HG03108 (cell line): ENCODE measurements at regions not wholly inside any gene's neighbourhood (a gene's known extent, or its start where the extent isn't known, plus 50 kb on each side); places are given as distances from the start of the nearest gene placed in this dataset.

Source experiments
- ATAC-seq: cut with Tn5 transposase; IDR thresholded peaks from one replicate; pipeline ENCODE4 v1.9.1; 2021; ENCODE audit warnings: moderate library complexity; ENCODE audit not compliant: unreplicated experiment

- ATAC-seq: no peak
Measured at GRCh38 chr4:165666836-165667235, 206.2 kb upstream of the TLL1 start.

GRCh38 chr4:165667969-165668368 lies 205.1 kb upstream of the TLL1 start:
- no peak for ATAC-seq

GRCh38 chr4:165668694-165669093 lies 204.3 kb upstream of the TLL1 start:
- ATAC-seq: no peak

GRCh38 chr4:165677081-165677480 lies 196.0 kb upstream of the TLL1 start:
- ATAC-seq: no peak

- ATAC-seq: no peak
Measured at GRCh38 chr4:165678236-165678935, 194.7 kb upstream of the TLL1 start.

GRCh38 chr4:165678936-165679325 lies 194.1 kb upstream of the TLL1 start:
- no peak for ATAC-seq

GRCh38 chr4:165680821-165681220 lies 192.2 kb upstream of the TLL1 start:
- ATAC-seq: no peak

- ATAC-seq: no peak
Measured at GRCh38 chr4:165682611-165683010, 190.4 kb upstream of the TLL1 start.

GRCh38 chr4:165684177-165684805 lies 188.7 kb upstream of the TLL1 start:
- no peak for ATAC-seq

GRCh38 chr4:165686756-165687155 lies 186.3 kb upstream of the TLL1 start:
- no peak for ATAC-seq

GRCh38 chr4:165689159-165689558 lies 183.9 kb upstream of the TLL1 start:
- ATAC-seq: no peak

- ATAC-seq: no peak
Measured at GRCh38 chr4:165692082-165692481, 181.0 kb upstream of the TLL1 start.

- no peak for ATAC-seq
Measured at GRCh38 chr4:165698272-165698671, 174.8 kb upstream of the TLL1 start.

- no peak for ATAC-seq
Measured at GRCh38 chr4:165699055-165699454, 174.0 kb upstream of the TLL1 start.

GRCh38 chr4:165700855-165701254 lies 172.2 kb upstream of the TLL1 start:
- ATAC-seq: no peak

- no peak for ATAC-seq
Measured at GRCh38 chr4:165707128-165707527, 165.9 kb upstream of the TLL1 start.

- no peak for ATAC-seq
Measured at GRCh38 chr4:165709516-165709915, 163.5 kb upstream of the TLL1 start.

- no peak for ATAC-seq
Measured at GRCh38 chr4:165709973-165710526, 163.0 kb upstream of the TLL1 start.

- ATAC-seq: no peak
Measured at GRCh38 chr4:165711436-165711835, 161.6 kb upstream of the TLL1 start.

- ATAC-seq: no peak
Measured at GRCh38 chr4:165711912-165712311, 161.1 kb upstream of the TLL1 start.

- no peak for ATAC-seq
Measured at GRCh38 chr4:165714650-165715049, 158.4 kb upstream of the TLL1 start.

- no peak for ATAC-seq
Measured at GRCh38 chr4:165715211-165715610, 157.8 kb upstream of the TLL1 start.
